ENCODE measurements at regions not wholly inside any gene's neighbourhood (a gene's known extent, or its start where the extent isn't known, plus 50 kb on each side); places are given as distances from the start of the nearest gene placed in this dataset.
A peak's percentile ranks its signal among the peaks of the same experiment; 100 is the strongest.

DNA sequence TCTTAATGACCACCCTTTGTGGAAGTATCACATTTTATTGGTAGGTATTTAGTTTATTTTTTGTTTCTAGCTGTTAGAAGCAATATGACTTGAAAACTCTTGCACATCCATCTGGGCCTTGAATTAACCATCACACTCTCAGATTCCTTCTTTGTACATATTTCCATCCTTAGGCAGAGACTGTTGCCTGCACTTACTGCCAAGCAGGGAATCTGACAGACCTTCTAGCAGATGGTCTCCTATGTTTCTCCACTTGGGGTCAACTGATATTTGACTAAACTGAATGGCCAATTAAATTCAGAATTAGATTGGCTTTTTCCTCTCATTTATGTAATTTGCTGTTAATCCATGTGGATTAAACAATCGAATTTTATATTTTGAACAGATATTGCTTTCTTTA is 324.9 kb upstream of the TGFBR2 start:
- Histone ChIP-seq H3K27me3 (no peaks in the 10 kb centered on the region), H3K4me1 (peaks cover 2% of the 10 kb centered on the region; the same call in 1 of the 2 replicates), H3K36me3 (no peaks in the 10 kb centered on the region), H3K9me3 (no peaks in the 10 kb centered on the region), H3K4me3 (ENCODE audit: low read depth, low read length) (no peak overlapping the region)
- DNase-seq: no peak
- TF ChIP-seq, protein P1, sequence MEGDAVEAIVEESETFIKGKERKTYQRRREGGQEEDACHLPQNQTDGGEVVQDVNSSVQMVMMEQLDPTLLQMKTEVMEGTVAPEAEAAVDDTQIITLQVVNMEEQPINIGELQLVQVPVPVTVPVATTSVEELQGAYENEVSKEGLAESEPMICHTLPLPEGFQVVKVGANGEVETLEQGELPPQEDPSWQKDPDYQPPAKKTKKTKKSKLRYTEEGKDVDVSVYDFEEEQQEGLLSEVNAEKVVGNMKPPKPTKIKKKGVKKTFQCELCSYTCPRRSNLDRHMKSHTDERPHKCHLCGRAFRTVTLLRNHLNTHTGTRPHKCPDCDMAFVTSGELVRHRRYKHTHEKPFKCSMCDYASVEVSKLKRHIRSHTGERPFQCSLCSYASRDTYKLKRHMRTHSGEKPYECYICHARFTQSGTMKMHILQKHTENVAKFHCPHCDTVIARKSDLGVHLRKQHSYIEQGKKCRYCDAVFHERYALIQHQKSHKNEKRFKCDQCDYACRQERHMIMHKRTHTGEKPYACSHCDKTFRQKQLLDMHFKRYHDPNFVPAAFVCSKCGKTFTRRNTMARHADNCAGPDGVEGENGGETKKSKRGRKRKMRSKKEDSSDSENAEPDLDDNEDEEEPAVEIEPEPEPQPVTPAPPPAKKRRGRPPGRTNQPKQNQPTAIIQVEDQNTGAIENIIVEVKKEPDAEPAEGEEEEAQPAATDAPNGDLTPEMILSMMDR (IDR thresholded peaks at IDR 0.05; ENCODE audit: low read depth, low read length): no peak

DNA sequence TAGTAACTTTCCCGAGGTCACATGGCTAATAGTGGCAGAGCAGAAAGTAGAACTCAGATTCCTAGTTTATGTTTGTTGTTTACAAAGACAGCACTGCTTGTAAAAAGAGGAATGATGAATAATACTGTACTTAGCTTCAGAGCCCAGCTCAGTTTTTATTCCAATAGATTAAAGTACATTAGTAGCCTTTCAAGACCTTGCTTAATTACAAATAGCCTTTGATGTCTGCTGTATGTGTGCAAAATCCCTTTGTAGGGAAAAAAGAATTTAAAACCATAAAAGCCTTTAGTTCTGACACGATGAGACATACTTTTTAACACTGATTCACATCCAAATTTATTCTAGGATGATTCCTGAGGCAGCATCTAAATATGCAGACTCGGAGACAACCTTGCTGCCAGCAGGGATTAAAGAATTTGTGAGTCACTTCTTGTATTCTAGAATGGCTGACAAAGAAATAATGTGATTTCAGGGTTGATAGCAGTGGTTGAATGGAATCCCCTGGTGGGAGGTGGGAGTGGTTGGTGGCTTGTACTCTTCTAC is 324.2 kb upstream of the TGFBR2 start:
- TF ChIP-seq, protein P1 (IDR thresholded peaks at IDR 0.05; ENCODE audit: low read depth, low read length): no peak
- H3K4me1 ChIP-seq: peaks cover 2% of the 10 kb centered on the region; the same call in 1 of the 2 replicates
- no peaks in the 10 kb centered on the region for H3K9me3 ChIP-seq
- no peak overlapping the region for H3K4me3 ChIP-seq (ENCODE audit: low read depth, low read length)
- no peak for DNase-seq
- H3K36me3 ChIP-seq: no peaks in the 10 kb centered on the region
- H3K27me3 ChIP-seq: no peaks in the 10 kb centered on the region

DNA sequence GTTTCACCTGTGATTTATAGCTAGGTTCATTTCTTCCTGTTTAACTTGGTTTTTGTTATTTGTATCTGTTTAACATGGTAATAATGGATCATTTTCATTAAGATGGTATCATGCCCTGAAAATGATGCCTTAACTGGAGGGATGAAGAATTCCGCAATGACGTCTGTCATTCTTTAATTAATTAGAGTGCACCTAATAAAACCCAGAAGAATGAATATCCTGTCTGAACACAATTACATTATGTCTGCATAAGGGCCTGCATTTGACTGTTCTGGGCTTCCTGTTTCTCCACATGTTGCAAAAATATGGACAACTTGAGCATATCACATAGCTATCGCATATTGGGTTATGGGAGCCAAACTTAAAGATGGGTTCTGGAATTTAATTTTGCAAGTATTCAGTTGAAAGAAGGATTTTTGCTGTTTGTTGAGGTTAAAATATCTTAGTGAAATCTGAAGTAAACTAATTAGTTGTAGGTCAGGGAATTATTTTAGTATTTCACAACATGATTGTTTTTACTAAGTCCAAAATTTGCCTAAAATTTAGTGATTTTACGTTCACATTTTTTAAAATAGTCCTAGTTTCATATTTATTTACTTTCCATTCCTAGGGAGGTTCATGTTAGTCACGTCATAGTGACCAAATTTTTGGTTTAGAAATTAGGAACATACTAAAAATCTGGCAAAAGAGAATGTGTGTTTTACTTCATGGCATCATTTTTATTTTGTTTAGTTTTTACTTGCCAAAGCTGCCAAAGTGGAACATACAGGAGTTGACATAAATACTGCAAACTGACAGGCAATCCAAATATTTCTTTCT is 321.0 kb upstream of the TGFBR2 start:
- peaks cover 2% of the 10 kb centered on the region; the same call in 1 of the 2 replicates for H3K4me1 ChIP-seq
- H3K9me3 ChIP-seq: no peaks in the 10 kb centered on the region
- no peak for DNase-seq
- no peak overlapping the region for H3K4me3 ChIP-seq (ENCODE audit: low read depth, low read length)
- TF ChIP-seq, protein P1 (IDR thresholded peaks at IDR 0.05; ENCODE audit: low read depth, low read length): no peak
- H3K27me3 ChIP-seq: no peaks in the 10 kb centered on the region
- no peaks in the 10 kb centered on the region for H3K36me3 ChIP-seq

DNA sequence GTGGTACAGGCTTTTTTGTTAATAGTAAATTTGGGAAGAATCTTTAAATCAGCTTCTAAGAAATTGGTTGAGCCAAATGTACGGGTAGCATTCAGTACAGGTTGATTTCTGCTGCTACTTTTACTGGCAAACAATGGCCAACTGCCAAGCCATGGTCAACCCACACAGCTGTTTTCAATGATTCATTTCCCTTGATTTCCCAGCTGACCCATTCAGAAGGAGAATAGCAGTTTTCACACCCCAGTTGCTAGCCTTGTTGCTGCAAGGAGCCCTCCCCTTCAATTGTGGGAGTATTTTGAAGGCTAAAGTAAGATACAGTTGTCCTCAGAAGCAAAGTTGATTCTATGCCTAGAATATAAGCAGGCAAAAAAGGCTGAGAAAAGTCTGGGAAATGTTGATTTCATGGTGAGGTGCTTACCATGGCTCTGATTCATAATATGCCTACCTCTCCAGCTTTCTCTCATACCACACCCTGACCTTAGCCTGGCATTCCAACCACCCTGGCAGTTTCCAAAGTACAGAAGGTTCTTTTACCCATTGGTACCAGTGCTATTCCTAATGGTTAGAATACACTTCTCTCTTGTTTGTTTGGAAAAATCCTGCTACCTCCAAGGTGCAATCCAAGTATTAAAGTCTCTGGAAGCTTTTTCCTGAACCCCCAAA is 320.3 kb upstream of the TGFBR2 start:
- no peak overlapping the region for H3K4me3 ChIP-seq (ENCODE audit: low read depth, low read length)
- peak; percentile 20 for DNase-seq

DNA sequence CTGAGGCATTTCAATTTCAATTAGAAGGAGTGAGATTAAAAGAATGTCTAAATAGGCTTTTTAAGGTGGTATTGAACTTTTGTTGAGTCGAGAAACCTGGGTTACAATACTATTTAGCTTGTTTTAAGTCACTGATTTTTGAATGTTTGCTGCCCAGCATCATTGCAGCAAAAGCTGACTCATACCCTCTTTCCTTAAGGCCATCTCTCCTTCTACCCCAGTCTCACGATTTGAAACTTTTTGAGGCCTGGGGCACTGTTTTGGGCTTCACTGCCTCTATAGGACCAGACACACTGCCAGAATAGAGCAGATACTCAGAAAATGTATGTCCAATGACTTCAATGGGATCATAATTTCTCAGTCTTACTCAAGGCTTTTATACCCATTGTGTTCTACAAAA is 319.6 kb upstream of the TGFBR2 start:
- H3K4me1 ChIP-seq: peaks cover 2% of the 10 kb centered on the region; the same call in 1 of the 2 replicates
- TF ChIP-seq, protein P1 (IDR thresholded peaks at IDR 0.05; ENCODE audit: low read depth, low read length): no peak

More for the DNA sequence above, 320.3 kb upstream of the TGFBR2 start:
- Histone ChIP-seq H3K27me3 (no peaks in the 10 kb centered on the region), H3K4me1 (peaks cover 2% of the 10 kb centered on the region; the same call in 1 of the 2 replicates), H3K36me3 (no peaks in the 10 kb centered on the region), H3K9me3 (no peaks in the 10 kb centered on the region)
- TF ChIP-seq, protein P1 (IDR thresholded peaks at IDR 0.05; ENCODE audit: low read depth, low read length): no peak

More for the DNA sequence above, 319.6 kb upstream of the TGFBR2 start:
- H3K27me3 ChIP-seq: no peaks in the 10 kb centered on the region
- H3K9me3 ChIP-seq: no peaks in the 10 kb centered on the region
- no peak overlapping the region for H3K4me3 ChIP-seq (ENCODE audit: low read depth, low read length)
- no peak for DNase-seq
- H3K36me3 ChIP-seq: no peaks in the 10 kb centered on the region
